ENCODE measurements at regions not wholly inside any gene's neighbourhood (a gene's known extent, or its start where the extent isn't known, plus 50 kb on each side); places are given as distances from the start of the nearest gene placed in this dataset.

- no peak for TF ChIP-seq CTCF (IDR thresholded peaks at IDR 0.05; ENCODE audit: insufficient read depth, low read depth, low read length)
- TF ChIP-seq EZH2 (IDR thresholded peaks at IDR 0.05; ENCODE audit: insufficient read depth, low read length): no peak
These were observed 209.5 kb downstream of the CASP12 start for GRCh38 chr11:104688731-104689130.
